Calu3 (cell line): ENCODE measurements at regions not wholly inside any gene's neighbourhood (a gene's known extent, or its start where the extent isn't known, plus 50 kb on each side); places are given as distances from the start of the nearest gene placed in this dataset.

Experiments used
- BruUV-seq: library from RNA; stranded (reverse); fragments of 400-500 nt; replicated peaks from 2 replicates; lab custom pipeline; 2021; lab: Mats Ljungman, UMichigan
- CTCF ChIA-PET: fragments of 300-600 bp; sonication (Branson Sonifier 250); formaldehyde crosslinking; loops from one replicate; lab custom pipeline; 2022; ENCODE audit warnings: antibody characterized with exemption; lab: Charles Lee
- DNase-seq: peaks from one replicate; pipeline ENCODE4 v3.0.0; 2022
- H3K27ac Mint-ChIP-seq: one replicate; pipeline ENCODE4 v1.8.0; 2022; ENCODE audit warnings: mixed read lengths; ENCODE audit not compliant: unreplicated experiment
- H3K27me3 Mint-ChIP-seq: one replicate; pipeline ENCODE4 v1.8.0; 2022; ENCODE audit warnings: mixed read lengths; ENCODE audit not compliant: unreplicated experiment
- H3K36me3 Mint-ChIP-seq: one replicate; pipeline ENCODE4 v1.8.0; 2022; ENCODE audit warnings: mild to moderate bottlenecking, moderate library complexity, mixed read lengths; ENCODE audit not compliant: insufficient read depth, unreplicated experiment
- H3K4me1 Mint-ChIP-seq: one replicate; pipeline ENCODE4 v1.8.0; 2022; ENCODE audit warnings: mild to moderate bottlenecking, low read depth, mixed read lengths; ENCODE audit not compliant: unreplicated experiment
- H3K4me3 Mint-ChIP-seq: one replicate; pipeline ENCODE4 v1.8.0; 2022; ENCODE audit warnings: mild to moderate bottlenecking, low read depth, moderate library complexity, mixed read lengths; ENCODE audit not compliant: unreplicated experiment
- H3K9me3 Mint-ChIP-seq: one replicate; pipeline ENCODE4 v1.8.0; 2022; ENCODE audit warnings: low read depth, mixed read lengths; ENCODE audit not compliant: unreplicated experiment
- CTCF ChIP-seq: fragments of 200-600 bp; IDR thresholded peaks from one replicate; pipeline ENCODE4 v1.8.0; 2022; ENCODE audit warnings: antibody characterized with exemption; ENCODE audit not compliant: unreplicated experiment
- intact Hi-C: fragments of 100-400 bp; cut with micrococcal nuclease; formaldehyde crosslinking; loops from one replicate; pipeline ENCODE4 v1.10.0; 2022; ENCODE audit not compliant: unreplicated experiment

DNA sequence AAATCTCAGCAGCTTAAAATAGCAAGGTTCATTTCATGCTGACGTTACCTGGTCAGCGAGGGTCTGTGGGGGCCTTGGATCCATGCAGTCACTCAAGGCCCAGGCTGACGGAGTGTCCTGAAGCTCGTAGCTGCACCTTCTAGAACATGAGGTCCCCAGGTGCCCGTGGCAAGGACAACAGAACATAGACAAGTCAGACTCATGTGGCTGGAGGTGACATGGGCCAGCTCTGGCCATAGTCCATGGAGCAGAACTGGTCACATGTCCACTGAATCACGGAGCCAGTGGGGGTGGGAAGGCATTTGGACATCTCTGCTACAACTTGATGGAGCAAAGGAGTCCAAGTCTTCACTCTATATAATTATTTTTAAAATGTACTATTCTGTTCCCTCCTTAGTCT is 233.2 kb downstream of the ACKR3 start:
- BruUV-seq, result no TSS peak

DNA sequence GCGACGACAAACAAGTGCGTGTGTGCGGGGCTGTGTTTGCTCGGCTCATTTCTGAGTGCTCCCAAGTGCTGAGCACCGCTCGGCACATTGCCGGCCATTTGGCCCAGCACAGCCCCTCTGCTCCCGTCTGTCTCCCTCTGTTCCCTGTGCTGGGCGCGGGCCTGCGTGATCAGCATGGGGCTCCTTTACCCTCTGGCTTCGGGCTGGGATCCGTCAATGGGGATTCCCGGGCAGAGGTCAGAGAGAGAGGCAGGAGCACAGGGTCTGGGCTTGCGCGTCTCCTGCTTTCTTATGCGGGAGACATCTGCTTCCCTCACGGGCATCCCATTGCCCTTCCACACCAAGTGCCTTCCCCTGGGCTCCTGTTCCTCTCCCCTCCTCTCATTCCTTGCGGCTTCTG is 234.0 kb downstream of the ACKR3 start:
- intact Hi-C loops, result no loop called here
- BruUV-seq, result no TSS peak
- CTCF ChIA-PET, result no interaction called here
- no peaks in the 10 kb centered on the region for H3K4me1 Mint-ChIP-seq
- peaks cover 8% of the 10 kb centered on the region for H3K9me3 Mint-ChIP-seq
- H3K27ac Mint-ChIP-seq, result no peak overlapping the region
- TF ChIP-seq CTCF, result no peak
- no peak overlapping the region for H3K4me3 Mint-ChIP-seq
- no peaks in the 10 kb centered on the region for H3K36me3 Mint-ChIP-seq
- peaks cover 21% of the 10 kb centered on the region for H3K27me3 Mint-ChIP-seq
- no peak for DNase-seq

More for the DNA sequence above, 233.2 kb downstream of the ACKR3 start:
- no peaks in the 10 kb centered on the region for H3K36me3 Mint-ChIP-seq
- no peaks in the 10 kb centered on the region for H3K4me1 Mint-ChIP-seq
- no peak for TF ChIP-seq CTCF
- no peak for DNase-seq
- intact Hi-C loops, result no loop called here
- no peak overlapping the region for H3K27ac Mint-ChIP-seq
- peaks cover 6% of the 10 kb centered on the region for H3K9me3 Mint-ChIP-seq
- peaks cover 13% of the 10 kb centered on the region for H3K27me3 Mint-ChIP-seq
- CTCF ChIA-PET, result no interaction called here
- no peak overlapping the region for H3K4me3 Mint-ChIP-seq

DNA sequence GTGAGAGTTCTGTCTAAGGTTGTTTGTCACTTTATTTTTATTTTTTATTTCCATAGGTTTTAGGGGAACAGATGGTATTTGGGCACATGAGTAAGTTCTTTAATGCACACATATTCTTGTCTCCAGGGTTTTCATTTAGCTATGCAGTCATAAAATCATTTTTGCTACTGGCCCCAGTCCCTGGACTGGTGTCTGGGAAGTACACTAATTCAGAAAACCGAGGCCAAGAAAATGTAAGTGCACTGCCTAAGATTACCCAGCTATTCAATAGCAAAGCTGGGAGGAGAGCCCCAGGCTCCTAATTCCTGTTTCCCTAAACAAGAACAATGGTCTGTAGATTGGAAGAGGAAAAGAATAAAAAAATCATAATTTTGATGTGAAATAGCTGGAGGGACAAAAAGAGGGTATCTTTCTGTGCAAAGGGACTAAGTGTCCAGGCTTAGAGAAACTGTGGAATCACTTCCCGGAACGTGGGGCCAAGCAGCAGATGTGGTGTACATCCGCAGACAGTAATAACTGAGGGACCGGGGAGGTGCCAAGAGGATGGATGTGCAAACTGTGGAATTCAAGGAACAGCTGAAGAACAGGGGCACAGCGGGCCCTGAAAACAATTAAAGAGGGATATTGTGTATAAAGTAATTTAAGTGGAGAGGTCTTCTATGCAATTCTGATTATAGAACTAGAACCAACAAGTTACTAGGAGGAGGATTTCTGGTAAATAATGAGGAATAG is 236.3 kb downstream of the ACKR3 start:
- no TSS peak for BruUV-seq
- Mint-ChIP-seq H3K9me3 (peaks cover 9% of the 10 kb centered on the region), H3K4me1 (no peaks in the 10 kb centered on the region), H3K27me3 (peaks cover 22% of the 10 kb centered on the region), H3K4me3 (no peak overlapping the region), H3K36me3 (no peaks in the 10 kb centered on the region), H3K27ac (no peak overlapping the region)
- no peak for TF ChIP-seq CTCF
- intact Hi-C loops, result no loop called here
- DNase-seq, result no peak
- CTCF ChIA-PET, result no interaction called here

GRCh38 chr2:236809716-236810115 is 240.1 kb downstream of the ACKR3 start:
- intact Hi-C loops, result no loop called here
- Mint-ChIP-seq H3K27me3 (peaks cover 12% of the 10 kb centered on the region), H3K9me3 (peaks cover 7% of the 10 kb centered on the region), H3K36me3 (no peaks in the 10 kb centered on the region), H3K4me3 (no peak overlapping the region), H3K4me1 (no peaks in the 10 kb centered on the region), H3K27ac (no peak overlapping the region)
- CTCF ChIA-PET, result no interaction called here
- DNase-seq, result no peak
- no TSS peak for BruUV-seq
- no peak for TF ChIP-seq CTCF
